Activated naive CD4-positive, alpha-beta T cell treated with anti-CD3 and anti-CD28 coated beads, Interleukin-2, amount 10 ng/mL, durations not matched to agents 7 days and 5 days (primary cell): ENCODE measurements at regions not wholly inside any gene's neighbourhood (a gene's known extent, or its start where the extent isn't known, plus 50 kb on each side); places are given as distances from the start of the nearest gene placed in this dataset.

ENCODE experiments used
- CTCF ChIA-PET: fragments of 350-600 bp; sonication (Branson Sonifier 250); formaldehyde crosslinking; loops from one replicate; lab custom pipeline; 2021; ENCODE audit warnings: antibody characterized with exemption; lab: Charles Lee
- DNase-seq: peaks from one replicate; pipeline ENCODE4 v3.0.0-alpha.2; 2020
- H3K27ac Mint-ChIP-seq: one replicate; pipeline ENCODE4 v1.8.0; 2021; ENCODE audit warnings: mild to moderate bottlenecking, moderate library complexity, mixed read lengths
- H3K27me3 Mint-ChIP-seq: one replicate; pipeline ENCODE4 v1.8.0; 2021; ENCODE audit warnings: mild to moderate bottlenecking, mixed read lengths
- H3K36me3 Mint-ChIP-seq: one replicate; pipeline ENCODE4 v1.8.0; 2021; ENCODE audit warnings: mixed read lengths
- H3K4me1 Mint-ChIP-seq: one replicate; pipeline ENCODE4 v1.8.0; 2021; ENCODE audit warnings: mixed read lengths
- H3K4me3 Mint-ChIP-seq: one replicate; pipeline ENCODE4 v1.8.0; 2021; ENCODE audit warnings: mild to moderate bottlenecking, moderate library complexity, mixed read lengths
- H3K9me3 Mint-ChIP-seq: one replicate; pipeline ENCODE4 v1.8.0; 2021; ENCODE audit warnings: mixed read lengths

DNA sequence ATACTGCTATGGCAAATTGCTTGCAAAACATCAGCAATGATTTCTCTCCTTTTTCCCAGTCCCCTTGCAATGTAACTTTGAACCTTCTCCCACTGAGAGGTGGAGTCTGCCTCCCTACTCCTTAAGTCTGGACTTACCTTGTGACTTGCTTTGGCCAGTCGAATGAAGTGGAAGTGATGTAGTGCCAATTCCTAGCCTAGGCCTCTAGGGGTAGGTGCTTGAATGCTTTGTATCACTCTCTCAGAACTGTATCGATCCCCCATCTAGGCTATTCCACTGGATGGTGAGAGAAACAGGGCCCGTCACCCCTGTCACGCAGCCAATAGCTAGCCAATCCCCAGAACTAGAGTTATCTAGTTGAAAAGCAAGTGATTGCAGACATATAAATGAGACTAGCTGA lies 238.6 kb downstream of the BTBD3 start:
- no peak for DNase-seq
- Mint-ChIP-seq H3K4me1 (no peaks in the 10 kb centered on the region), H3K27me3 (no peaks in the 10 kb centered on the region), H3K9me3 (peaks cover 16% of the 10 kb centered on the region), H3K36me3 (no peaks in the 10 kb centered on the region), H3K4me3 (no peak overlapping the region), H3K27ac (no peak overlapping the region)
- CTCF ChIA-PET = no interaction called here

DNA sequence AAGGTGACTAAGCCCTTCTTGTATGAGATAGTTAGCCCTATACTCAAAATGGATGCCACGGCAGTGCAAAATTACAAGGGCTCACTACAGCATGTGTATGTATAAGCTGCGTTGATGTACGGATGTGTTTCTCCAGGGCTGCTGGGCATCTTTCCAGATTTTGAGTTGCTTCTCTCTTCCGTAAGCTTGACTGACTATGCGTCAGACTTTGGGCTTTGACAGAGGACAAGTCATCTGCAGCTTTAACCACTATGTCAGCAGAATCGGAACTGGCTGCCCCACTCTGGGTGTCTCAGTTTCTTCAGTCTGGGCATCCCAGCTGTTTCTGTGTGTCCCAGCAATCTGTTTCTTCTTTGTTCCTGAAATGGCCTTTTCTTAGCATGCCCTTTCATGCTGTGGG lies 241.6 kb downstream of the BTBD3 start:
- Mint-ChIP-seq H3K36me3 (no peaks in the 10 kb centered on the region), H3K27ac (no peak overlapping the region), H3K27me3 (no peaks in the 10 kb centered on the region), H3K4me1 (no peaks in the 10 kb centered on the region), H3K4me3 (no peak overlapping the region), H3K9me3 (peaks cover 20% of the 10 kb centered on the region)
- CTCF ChIA-PET = no interaction called here
- no peak for DNase-seq

DNA sequence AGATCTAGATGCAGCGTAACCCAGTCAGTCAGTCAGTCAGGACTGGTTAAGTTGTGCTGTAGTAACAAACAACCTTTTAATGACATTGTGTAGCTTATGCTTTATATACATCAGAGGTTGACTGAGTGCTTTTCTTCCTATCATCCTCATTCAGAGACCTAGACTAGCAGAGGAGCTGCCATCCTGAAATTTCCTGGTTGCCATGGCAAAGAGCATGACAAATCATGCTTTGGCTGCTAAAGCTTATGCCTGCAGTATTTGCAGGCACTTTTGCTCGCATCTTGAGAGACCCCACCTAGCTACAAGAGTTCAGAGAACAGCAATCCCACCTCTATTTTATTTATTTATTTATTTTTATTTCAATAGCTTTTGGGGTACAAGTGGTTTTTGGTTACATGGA lies 244.0 kb downstream of the BTBD3 start:
- H3K36me3 Mint-ChIP-seq = no peaks in the 10 kb centered on the region
- peaks cover 21% of the 10 kb centered on the region for H3K9me3 Mint-ChIP-seq
- H3K27me3 Mint-ChIP-seq = no peaks in the 10 kb centered on the region
- no peaks in the 10 kb centered on the region for H3K4me1 Mint-ChIP-seq
- CTCF ChIA-PET = no interaction called here
- no peak overlapping the region for H3K4me3 Mint-ChIP-seq
- DNase-seq = no peak
- H3K27ac Mint-ChIP-seq = no peak overlapping the region

DNA sequence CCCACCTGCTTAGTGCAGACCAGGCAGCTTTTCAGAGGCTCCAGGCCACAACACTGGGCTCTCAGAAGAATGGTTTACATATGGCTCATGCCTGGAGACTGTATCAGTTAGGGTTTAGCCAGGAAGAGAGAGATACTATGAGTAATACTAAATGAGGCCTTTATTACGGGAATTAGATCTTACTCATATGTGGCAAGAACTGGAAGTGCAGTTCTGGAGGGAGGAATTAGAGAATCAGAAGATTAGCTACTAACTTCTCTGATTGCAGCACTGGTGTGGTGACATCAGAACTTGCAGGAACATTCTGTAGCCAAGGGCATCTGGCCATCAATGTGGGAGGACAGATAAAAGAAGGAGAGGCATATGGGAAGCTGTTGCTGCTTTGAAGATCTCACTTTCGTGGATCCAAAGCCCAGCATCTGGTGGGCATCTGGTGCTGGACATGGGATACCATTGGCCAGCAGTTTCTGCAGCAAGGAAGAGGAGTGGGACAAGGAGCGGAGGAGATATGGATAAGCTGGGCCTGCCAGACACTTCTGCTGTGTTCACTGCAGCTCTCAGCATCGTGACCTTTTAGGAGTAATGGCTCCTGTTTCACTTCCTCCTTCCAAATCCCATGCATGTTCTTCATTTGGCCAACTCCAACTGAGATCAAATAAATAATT lies 248.5 kb downstream of the BTBD3 start:
- Mint-ChIP-seq H3K27ac (no peak overlapping the region), H3K4me3 (no peak overlapping the region), H3K36me3 (no peaks in the 10 kb centered on the region), H3K9me3 (peaks cover 29% of the 10 kb centered on the region), H3K4me1 (no peaks in the 10 kb centered on the region), H3K27me3 (no peaks in the 10 kb centered on the region)
- no peak for DNase-seq
- CTCF ChIA-PET = no interaction called here

DNA sequence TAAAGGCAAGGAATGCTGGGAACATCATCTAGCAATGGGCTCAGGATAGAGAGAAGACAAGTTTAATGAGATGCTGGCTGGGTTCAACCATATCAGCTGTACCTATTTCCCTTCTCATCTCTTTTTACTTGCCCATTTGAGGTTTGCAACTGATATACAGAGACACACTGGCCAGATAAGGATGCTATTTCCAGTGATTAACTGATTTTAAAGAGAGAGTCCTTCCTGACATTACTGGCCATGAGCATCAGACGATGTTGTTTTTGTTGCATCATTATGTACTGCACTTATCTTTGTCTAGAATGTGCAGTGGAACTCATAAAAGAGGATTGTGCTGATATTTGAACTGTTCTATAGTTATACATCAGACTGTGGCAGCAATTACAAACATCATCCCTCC lies 252.7 kb downstream of the BTBD3 start:
- no peak for DNase-seq
- no peak overlapping the region for H3K4me3 Mint-ChIP-seq
- H3K9me3 Mint-ChIP-seq = peaks cover 21% of the 10 kb centered on the region
- no peaks in the 10 kb centered on the region for H3K27me3 Mint-ChIP-seq
- no peaks in the 10 kb centered on the region for H3K36me3 Mint-ChIP-seq
- no peak overlapping the region for H3K27ac Mint-ChIP-seq
- H3K4me1 Mint-ChIP-seq = no peaks in the 10 kb centered on the region
- CTCF ChIA-PET = no interaction called here

DNA sequence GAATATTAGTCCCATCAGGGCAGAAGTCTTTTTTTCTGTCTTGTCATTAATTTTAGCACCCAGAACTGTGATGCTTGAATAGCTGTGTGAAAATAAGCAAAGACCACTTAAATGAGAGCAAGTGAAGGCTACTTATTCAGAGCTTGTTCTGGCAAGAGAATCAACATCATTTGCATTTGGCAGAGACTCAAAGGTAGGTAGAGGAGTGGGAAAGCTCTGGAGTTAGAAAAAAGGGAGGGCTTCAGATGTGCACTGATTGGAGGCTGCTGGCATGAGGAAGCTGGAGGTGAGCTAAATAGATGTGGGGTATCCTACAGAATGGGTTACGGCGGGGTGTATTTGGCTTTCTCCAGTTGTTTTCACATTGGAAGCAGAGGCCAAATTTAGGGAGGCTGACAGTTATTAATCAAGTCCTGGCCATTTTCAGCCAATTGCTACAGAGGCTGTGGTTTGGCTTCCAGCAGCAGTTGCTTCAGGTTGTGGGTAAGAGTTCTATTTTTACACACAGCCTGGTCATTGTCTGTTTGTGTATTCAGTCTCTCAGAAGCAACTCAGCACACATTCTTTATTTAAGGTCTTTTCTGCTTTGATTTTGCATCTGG lies 254.3 kb downstream of the BTBD3 start:
- H3K27me3 Mint-ChIP-seq = no peaks in the 10 kb centered on the region
- H3K4me3 Mint-ChIP-seq = no peak overlapping the region
- DNase-seq = no peak
- no peaks in the 10 kb centered on the region for H3K36me3 Mint-ChIP-seq
- no peaks in the 10 kb centered on the region for H3K4me1 Mint-ChIP-seq
- peaks cover 19% of the 10 kb centered on the region for H3K9me3 Mint-ChIP-seq
- H3K27ac Mint-ChIP-seq = no peak overlapping the region
- CTCF ChIA-PET = no interaction called here

DNA sequence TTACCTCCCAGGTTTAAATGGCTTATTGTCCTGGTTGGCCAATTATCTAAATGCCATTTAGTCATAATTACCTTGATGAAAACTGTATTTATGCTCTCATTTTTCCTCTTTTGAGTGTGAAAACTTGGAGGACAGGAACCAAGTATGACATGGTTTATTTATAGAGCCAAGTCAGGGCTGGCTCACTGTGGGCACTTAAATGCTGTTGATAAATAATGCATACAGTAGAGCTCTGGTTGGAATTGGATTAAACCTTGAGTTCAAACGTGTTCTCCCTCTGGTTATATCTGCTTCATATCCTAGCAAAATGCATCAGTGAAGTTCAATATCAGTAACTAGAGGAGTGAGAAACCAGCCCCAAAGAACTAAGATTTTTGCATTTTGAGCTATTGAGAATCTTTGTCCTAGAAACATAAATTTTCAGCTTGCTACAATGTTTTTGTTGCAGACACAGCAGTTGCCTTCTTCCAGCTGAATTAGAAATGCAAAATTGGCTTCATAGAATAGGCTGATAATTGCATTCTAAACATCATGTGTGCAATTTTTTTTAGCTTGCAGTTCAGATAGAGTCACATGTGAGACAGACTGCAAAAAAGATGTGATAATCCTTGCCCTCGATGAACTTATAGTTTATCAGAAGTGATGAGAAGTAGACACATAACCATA lies 255.8 kb downstream of the BTBD3 start:
- Mint-ChIP-seq H3K27me3 (no peaks in the 10 kb centered on the region), H3K4me1 (no peaks in the 10 kb centered on the region), H3K9me3 (peaks cover 14% of the 10 kb centered on the region), H3K36me3 (no peaks in the 10 kb centered on the region), H3K27ac (no peak overlapping the region), H3K4me3 (no peak overlapping the region)
- CTCF ChIA-PET = no interaction called here
- DNase-seq = no peak

DNA sequence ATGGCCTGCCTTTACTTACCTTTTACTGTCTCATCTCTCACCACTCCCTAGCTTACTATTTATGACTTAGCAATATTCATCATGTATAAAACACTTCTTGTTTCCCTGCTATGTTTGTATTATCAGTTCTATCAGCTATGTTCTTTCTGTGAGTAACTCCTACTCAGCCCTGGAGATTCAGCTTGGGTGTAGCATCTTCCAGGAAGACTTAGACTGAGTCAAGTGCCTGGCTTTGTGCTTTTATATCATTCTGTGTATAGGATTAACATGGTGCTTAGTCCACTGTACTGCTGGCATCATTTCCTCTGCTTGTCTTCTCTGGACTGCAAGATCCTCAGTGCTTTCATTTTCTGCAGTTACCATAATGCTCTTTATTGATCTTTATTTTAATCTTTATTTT lies 257.8 kb downstream of the BTBD3 start:
- Mint-ChIP-seq H3K27ac (no peak overlapping the region), H3K27me3 (no peaks in the 10 kb centered on the region), H3K4me1 (no peaks in the 10 kb centered on the region), H3K9me3 (peaks cover 6% of the 10 kb centered on the region), H3K36me3 (no peaks in the 10 kb centered on the region), H3K4me3 (no peak overlapping the region)
- DNase-seq = no peak
- CTCF ChIA-PET = no interaction called here

DNA sequence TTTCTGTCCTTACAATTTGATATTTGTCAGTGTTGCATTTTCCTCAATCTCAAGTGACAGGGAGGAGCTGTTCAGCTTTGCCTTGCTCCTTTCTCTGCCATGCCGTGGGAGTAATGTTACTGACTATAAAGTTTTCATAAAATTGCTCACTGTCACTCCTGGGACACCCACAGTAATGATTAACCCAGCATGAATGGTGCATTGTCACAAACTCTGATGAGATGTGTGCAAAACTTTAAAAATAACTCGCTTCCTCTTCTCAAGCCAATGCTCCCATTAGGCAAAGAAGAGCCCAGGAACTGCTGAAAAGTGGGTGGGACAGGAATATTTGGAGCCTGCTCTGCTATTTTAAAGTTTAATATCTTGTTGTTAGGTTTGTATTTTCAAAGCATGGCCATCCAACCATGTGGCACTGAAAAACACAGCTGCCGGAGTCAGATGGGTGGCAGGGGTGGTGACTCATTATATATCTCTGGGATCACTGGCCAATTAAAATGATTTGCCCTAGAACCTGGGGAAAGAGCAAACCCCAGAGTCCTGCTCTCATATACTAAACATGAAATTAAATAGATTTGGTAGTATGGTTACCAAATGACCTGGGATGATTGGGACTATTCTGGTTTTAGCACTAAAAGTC lies 260.1 kb downstream of the BTBD3 start:
- Mint-ChIP-seq H3K27ac (no peak overlapping the region), H3K4me1 (no peaks in the 10 kb centered on the region), H3K36me3 (no peaks in the 10 kb centered on the region), H3K9me3 (peaks cover 5% of the 10 kb centered on the region), H3K4me3 (no peak overlapping the region), H3K27me3 (no peaks in the 10 kb centered on the region)
- CTCF ChIA-PET = no interaction called here
- no peak for DNase-seq

DNA sequence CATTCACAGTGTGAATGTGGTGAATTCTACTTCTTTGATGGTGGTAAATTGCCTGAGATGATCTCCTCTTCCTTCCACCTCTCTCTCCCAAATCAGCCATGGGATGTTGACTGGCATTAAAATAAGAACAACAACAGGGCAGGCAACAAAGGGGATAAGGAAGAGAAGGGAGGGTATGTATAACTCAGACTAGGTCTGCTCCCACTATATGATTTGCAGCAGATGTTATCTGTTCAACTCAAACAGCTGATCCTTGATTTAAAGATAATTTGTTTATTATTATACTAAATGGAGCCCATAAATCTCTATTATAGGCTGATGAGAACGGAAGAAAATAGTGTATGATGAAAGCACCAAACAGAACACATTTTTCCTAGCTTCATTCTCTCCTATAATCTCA lies 262.0 kb downstream of the BTBD3 start:
- Mint-ChIP-seq H3K36me3 (no peaks in the 10 kb centered on the region), H3K27ac (no peak overlapping the region), H3K9me3 (peaks cover 4% of the 10 kb centered on the region), H3K27me3 (no peaks in the 10 kb centered on the region), H3K4me1 (no peaks in the 10 kb centered on the region), H3K4me3 (no peak overlapping the region)
- no peak for DNase-seq
- CTCF ChIA-PET = no interaction called here

DNA sequence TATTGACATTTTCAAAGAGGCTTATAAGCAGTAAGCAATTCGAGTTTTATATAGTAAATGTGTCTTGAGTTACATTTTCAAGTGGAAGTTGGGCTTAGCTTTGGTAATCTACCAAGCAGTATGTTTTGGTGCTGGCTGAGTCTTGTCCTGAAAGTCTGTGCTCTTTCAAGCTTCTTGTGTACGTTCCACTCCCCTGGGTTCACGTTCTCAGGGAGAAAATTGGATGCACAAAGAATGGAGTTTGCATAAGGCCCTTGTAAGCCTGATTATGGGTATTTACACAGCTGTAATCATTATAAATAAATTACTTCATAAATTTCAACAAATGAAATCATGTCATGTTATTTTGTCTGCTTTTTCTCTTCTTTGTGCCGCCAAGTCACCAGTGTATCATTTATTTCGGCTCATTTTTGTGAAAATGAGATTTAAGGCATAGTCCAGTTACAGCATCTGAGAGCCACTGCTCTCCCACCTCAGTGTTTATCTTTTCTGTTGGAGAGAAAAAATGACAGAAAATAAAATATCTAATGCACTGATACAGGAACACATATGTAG lies 262.5 kb downstream of the BTBD3 start:
- Mint-ChIP-seq H3K4me3 (no peak overlapping the region), H3K27ac (no peak overlapping the region), H3K36me3 (no peaks in the 10 kb centered on the region), H3K4me1 (no peaks in the 10 kb centered on the region), H3K27me3 (no peaks in the 10 kb centered on the region), H3K9me3 (peaks cover 4% of the 10 kb centered on the region)
- CTCF ChIA-PET = no interaction called here
- DNase-seq = no peak

DNA sequence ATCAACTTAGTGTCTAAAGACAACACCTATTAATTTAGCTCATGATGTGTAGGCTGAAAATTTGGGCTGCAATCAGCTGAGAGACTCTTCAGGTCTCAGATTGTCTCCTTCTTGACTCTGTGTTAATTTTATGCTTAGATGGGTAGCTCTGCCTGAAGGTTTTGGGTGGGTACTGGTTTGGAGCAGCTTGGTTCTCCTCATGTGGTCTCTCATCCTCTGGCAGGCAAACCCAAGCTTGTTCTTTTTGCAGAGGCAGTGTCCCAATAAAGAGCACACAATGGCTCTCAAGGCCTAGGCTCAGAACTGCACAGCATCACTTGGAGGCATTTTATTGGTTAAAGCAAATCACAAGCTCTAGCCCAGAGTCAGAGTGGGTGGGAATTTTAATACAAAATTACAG lies 280.6 kb downstream of the BTBD3 start:
- H3K9me3 Mint-ChIP-seq = peaks cover 6% of the 10 kb centered on the region
- CTCF ChIA-PET = no interaction called here
- no peak overlapping the region for H3K27ac Mint-ChIP-seq

DNA sequence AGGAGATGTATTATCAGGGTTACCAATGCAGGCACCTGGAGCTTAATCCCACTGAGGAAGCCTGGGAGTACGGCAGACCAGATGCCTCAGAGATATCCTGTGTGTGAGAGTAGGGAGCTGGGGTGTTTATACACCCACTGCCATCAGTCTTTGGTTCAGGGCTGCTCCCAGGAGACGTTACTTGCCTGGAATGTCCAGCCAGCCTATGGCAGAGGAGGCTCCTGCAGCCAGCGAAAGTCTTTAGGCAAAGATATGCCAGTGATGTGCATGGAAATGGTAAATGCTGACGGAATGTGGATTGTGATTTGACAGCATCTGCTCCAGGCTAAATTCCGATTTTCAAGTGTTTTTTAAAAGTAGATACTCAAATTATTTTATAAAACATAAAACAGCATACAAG lies 282.0 kb downstream of the BTBD3 start:
- no peak for DNase-seq
- no peak overlapping the region for H3K27ac Mint-ChIP-seq
- H3K4me3 Mint-ChIP-seq = no peak overlapping the region
- H3K36me3 Mint-ChIP-seq = no peaks in the 10 kb centered on the region
- no peaks in the 10 kb centered on the region for H3K4me1 Mint-ChIP-seq
- H3K27me3 Mint-ChIP-seq = no peaks in the 10 kb centered on the region
- CTCF ChIA-PET = no interaction called here
- peaks cover 6% of the 10 kb centered on the region for H3K9me3 Mint-ChIP-seq

More for the DNA sequence above, 280.6 kb downstream of the BTBD3 start:
- no peaks in the 10 kb centered on the region for H3K4me1 Mint-ChIP-seq
- H3K4me3 Mint-ChIP-seq = no peak overlapping the region
- H3K27me3 Mint-ChIP-seq = no peaks in the 10 kb centered on the region
- no peaks in the 10 kb centered on the region for H3K36me3 Mint-ChIP-seq
- DNase-seq = no peak

DNA sequence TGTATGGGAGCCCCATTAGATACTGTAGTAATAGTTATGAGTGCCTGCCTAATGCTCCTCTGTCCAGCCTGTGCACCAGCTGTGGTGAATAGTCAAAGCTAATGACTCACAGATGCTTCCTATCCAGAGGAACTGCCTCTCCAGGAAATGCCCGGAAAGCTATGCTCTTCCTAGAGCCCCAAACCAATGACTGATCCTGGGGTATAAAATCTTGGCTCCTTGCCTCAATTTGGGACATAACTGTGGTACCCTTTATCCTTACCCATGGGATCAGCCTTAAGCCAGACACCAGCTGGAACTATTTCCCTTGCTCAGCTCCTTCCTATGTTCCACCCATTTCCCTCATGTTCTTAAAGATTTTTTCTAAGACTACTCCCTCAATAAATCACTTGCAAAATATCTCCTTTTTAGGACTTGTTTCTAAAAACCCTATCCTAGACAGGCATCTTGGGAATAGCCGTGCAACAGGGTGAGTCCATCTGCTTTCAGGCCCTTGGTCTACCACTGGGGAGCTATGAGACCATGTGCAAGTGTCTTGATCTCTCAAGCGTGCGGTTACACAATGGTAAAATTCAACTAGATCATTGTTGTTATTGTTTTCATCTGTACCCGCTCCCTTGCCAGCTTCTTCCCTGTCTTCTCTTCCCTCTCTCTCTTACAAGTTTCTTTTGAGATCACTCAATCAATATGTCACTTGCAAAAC lies 283.7 kb downstream of the BTBD3 start:
- H3K9me3 Mint-ChIP-seq = peaks cover 6% of the 10 kb centered on the region
- H3K4me3 Mint-ChIP-seq = no peak overlapping the region
- CTCF ChIA-PET = no interaction called here
- no peaks in the 10 kb centered on the region for H3K27me3 Mint-ChIP-seq
- H3K36me3 Mint-ChIP-seq = no peaks in the 10 kb centered on the region
- H3K4me1 Mint-ChIP-seq = no peaks in the 10 kb centered on the region
- no peak for DNase-seq
- no peak overlapping the region for H3K27ac Mint-ChIP-seq
